ENCODE measurements at regions not wholly inside any gene's neighbourhood (a gene's known extent, or its start where the extent isn't known, plus 50 kb on each side); places are given as distances from the start of the nearest gene placed in this dataset.
A peak's percentile ranks its signal among the peaks of the same experiment; 100 is the strongest.

DNA sequence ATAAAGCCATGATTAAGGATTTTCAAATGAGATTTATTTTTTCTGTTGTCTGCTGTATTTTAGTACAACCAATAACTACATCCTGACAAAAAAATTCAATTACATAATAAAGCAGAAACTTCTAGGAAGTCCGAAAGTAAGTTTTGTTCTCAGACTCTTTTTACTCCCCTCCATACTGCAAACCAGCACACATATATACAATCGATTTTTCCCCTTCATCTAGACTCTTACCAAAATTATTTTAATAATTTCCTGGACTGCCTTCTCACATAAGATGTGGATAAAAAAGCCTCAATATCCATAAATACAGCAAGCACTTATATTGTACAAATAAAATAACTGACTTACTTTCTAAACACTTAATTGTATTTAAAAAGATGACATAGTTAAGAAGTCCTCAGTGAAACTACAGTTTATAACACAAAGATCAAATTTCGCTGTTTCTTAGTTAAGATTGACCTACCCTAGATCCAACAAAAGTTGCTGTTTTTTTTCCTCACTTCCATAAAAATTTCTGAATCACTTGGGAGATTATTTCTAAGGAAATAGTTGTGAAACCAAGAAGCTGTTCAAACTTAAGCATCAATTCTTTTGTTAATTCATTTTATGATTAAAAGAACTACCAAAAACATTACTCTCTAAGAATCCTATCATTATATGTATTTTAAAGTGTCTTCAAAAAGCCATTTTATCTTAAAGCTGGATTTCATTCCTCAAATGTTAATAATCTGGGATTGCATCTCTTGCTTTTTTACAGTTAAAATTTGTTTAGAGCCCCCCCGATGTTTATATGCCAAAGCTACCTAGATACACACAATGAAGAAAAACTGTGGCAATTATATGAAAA lies 74.7 kb upstream of the IFNE start:
- ChIA-PET POLR2A (no interaction called here), CTCF (no interaction called here)
- H3K9me3 ChIP-seq (ENCODE audit: control extremely low read depth in 1 of 5, control insufficient read depth in 4 of 5, insufficient read depth in 2 of 5, low read depth in 1 of 5, low read length in 4 of 5), result no peaks in the 10 kb centered on the region
- H3K27me3 ChIP-seq (replicated peaks in 2 of 5; ENCODE audit: control insufficient read depth in 4 of 5, insufficient read depth in 5 of 5, low read length in 4 of 5), result peaks cover 22 to 92% (median 37%) of the 10 kb centered on the region in 5 experiments
- H3K27ac ChIP-seq (ENCODE audit: insufficient read depth in 1 of 2, low read depth in 1 of 2, low read length in 2 of 2, poor library complexity in 1 of 2, severe bottlenecking in 2 of 2), result no peak overlapping the region
- H3K4me3 ChIP-seq (ENCODE audit: control insufficient read depth in 1 of 7, extremely low read depth in 1 of 7, insufficient read depth in 4 of 7, low read depth in 2 of 7, low read length in 6 of 7), result no peak overlapping the region
- no peaks in the 10 kb centered on the region for H3K36me3 ChIP-seq (ENCODE audit: control insufficient read depth in 4 of 4, insufficient read depth in 4 of 4, low read length in 3 of 4)
- DNase-seq, result no peak
- H3K4me1 ChIP-seq (ENCODE audit: control extremely low read depth in 1 of 4, control insufficient read depth in 4 of 4, insufficient read depth in 4 of 4, low read length in 3 of 4), result peaks cover 4 to 17% (median 14%) of the 10 kb centered on the region in 4 experiments
- 71% methylated on average over 2 of the region's 4 CpGs for WGBS (ENCODE audit: insufficient coverage)

DNA sequence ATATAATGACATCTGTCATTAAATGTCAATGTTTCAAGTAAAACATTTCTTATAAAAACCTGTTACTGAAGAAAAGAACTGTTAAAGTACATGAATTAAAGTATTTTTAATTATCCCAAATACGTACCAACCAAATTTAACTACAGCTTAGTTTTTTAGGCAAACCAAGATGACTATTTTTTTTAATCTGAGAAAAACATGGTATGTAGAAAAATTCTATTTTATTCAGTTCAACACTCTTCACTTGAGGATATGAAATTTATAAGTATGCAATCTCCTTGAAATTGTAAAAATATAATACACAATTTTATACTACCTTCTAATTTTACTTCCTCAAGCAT lies 75.3 kb upstream of the IFNE start:
- H3K9me3 ChIP-seq (ENCODE audit: control extremely low read depth in 1 of 5, control insufficient read depth in 4 of 5, insufficient read depth in 2 of 5, low read depth in 1 of 5, low read length in 4 of 5), result no peaks in the 10 kb centered on the region
- no peak for DNase-seq
- ChIA-PET CTCF (no interaction called here), POLR2A (no interaction called here)
- H3K4me1 ChIP-seq (ENCODE audit: control extremely low read depth in 1 of 4, control insufficient read depth in 4 of 4, insufficient read depth in 4 of 4, low read length in 3 of 4), result peaks cover 4 to 17% (median 14%) of the 10 kb centered on the region in 4 experiments
- peaks cover 16 to 93% (median 36%) of the 10 kb centered on the region in 5 experiments for H3K27me3 ChIP-seq (replicated peaks in 2 of 5; ENCODE audit: control insufficient read depth in 4 of 5, insufficient read depth in 5 of 5, low read length in 4 of 5)
- no peak overlapping the region for H3K4me3 ChIP-seq (ENCODE audit: control insufficient read depth in 1 of 7, extremely low read depth in 1 of 7, insufficient read depth in 4 of 7, low read depth in 2 of 7, low read length in 6 of 7)
- H3K27ac ChIP-seq (ENCODE audit: insufficient read depth in 1 of 2, low read depth in 1 of 2, low read length in 2 of 2, poor library complexity in 1 of 2, severe bottlenecking in 2 of 2), result no peak overlapping the region
- H3K36me3 ChIP-seq (ENCODE audit: control insufficient read depth in 4 of 4, insufficient read depth in 4 of 4, low read length in 3 of 4), result no peaks in the 10 kb centered on the region
- whole genome bisulfite sequencing (ENCODE audit: insufficient coverage), result no CpG with 5 or more reads among the region's 1 CpG

DNA sequence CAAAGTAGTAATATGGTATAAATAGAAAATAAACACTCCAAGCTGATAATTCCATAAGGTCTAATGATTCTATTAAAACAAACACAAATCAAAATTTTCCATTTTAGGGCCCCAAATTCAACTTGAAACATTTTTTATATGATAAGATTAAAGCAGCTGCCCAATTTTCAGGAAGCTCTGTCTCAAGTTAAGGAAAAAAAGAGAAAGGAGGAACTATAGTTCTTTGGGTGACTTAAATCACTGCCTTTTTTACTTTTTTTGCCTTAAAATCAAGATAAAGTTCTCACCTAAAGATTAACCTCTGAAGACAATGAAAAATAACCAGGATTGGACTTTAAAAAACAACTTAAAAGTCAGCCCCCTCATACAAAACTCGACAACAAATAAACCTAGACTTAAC lies 76.0 kb upstream of the IFNE start:
- Histone ChIP-seq H3K9me3 (ENCODE audit: control extremely low read depth in 1 of 5, control insufficient read depth in 4 of 5, insufficient read depth in 2 of 5, low read depth in 1 of 5, low read length in 4 of 5) (no peaks in the 10 kb centered on the region), H3K36me3 (ENCODE audit: control insufficient read depth in 4 of 4, insufficient read depth in 4 of 4, low read length in 3 of 4) (no peaks in the 10 kb centered on the region), H3K27ac (ENCODE audit: insufficient read depth in 1 of 2, low read depth in 1 of 2, low read length in 2 of 2, poor library complexity in 1 of 2, severe bottlenecking in 2 of 2) (no peak overlapping the region), H3K27me3 (replicated peaks in 2 of 5; ENCODE audit: control insufficient read depth in 4 of 5, insufficient read depth in 5 of 5, low read length in 4 of 5) (peaks cover 16 to 91% (median 36%) of the 10 kb centered on the region in 5 experiments), H3K4me3 (ENCODE audit: control insufficient read depth in 1 of 7, extremely low read depth in 1 of 7, insufficient read depth in 4 of 7, low read depth in 2 of 7, low read length in 6 of 7) (no peak overlapping the region), H3K4me1 (ENCODE audit: control extremely low read depth in 1 of 4, control insufficient read depth in 4 of 4, insufficient read depth in 4 of 4, low read length in 3 of 4) (peaks cover 4 to 17% (median 14%) of the 10 kb centered on the region in 4 experiments)
- CTCF ChIA-PET, result interaction anchor here (1.0 to 1.5 kb wide), 3 partner anchors 9 to 92 kb away, joined by 3 to 4 read pairs (median 4); no protein-coding TSS in a partner anchor
- WGBS (ENCODE audit: insufficient coverage), result no CpG with 5 or more reads among the region's 1 CpG
- POLR2A ChIA-PET, result no interaction called here
- DNase-seq, result no peak

DNA sequence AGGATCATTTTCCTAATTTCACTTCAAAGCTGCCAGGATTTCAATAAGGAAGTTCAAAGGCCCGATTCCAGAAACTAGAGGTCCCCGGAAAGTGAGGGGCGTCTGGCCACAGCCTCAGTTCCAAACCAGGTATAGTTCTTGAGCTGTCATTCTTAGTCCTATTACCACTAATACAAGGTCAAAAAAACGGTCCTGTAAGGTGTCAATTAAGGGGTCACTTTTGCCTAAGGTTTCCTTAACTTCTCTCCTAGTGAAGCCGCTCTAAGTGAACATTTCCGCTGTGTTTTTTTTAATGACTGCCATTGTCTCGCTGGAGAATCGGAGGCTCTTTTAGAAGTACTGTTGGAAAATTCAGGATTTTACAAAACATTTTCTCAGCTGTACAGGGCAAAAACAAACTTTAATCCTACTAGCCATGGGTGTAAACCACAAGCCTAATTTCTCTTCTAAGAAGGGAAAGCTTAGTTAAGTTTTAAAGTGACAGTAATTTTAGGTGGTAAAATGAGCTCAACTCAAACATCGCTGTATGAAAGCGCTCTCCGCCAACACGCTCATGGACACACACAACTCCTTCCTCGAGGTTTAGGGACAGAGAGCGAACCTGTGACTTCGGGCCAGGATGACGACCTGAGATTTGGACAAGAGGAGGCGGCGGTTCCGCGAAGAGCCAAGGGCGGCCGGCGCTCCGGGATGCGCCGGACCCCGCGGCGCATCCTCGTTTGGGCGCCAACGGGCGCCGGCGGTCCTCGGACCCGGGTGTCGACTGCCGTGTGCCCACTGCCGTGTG lies 76.7 kb upstream of the IFNE start:
- H3K9me3 ChIP-seq (ENCODE audit: control extremely low read depth in 1 of 5, control insufficient read depth in 4 of 5, insufficient read depth in 2 of 5, low read depth in 1 of 5, low read length in 4 of 5), result no peaks in the 10 kb centered on the region
- WGBS (ENCODE audit: insufficient coverage), result 5% methylated on average over 32 of the region's 40 CpGs
- H3K4me1 ChIP-seq (ENCODE audit: control extremely low read depth in 1 of 4, control insufficient read depth in 4 of 4, insufficient read depth in 4 of 4, low read length in 3 of 4), result peaks cover 4 to 17% (median 14%) of the 10 kb centered on the region in 4 experiments
- ChIA-PET CTCF (interaction anchor here (1.0 to 2.1 kb wide), 4 partner anchors 10 to 93 kb away, joined by 3 to 5 read pairs (median 4); no protein-coding TSS in a partner anchor), POLR2A (no interaction called here)
- peaks cover 14 to 91% (median 36%) of the 10 kb centered on the region in 5 experiments for H3K27me3 ChIP-seq (replicated peaks in 2 of 5; ENCODE audit: control insufficient read depth in 4 of 5, insufficient read depth in 5 of 5, low read length in 4 of 5)
- H3K36me3 ChIP-seq (ENCODE audit: control insufficient read depth in 4 of 4, insufficient read depth in 4 of 4, low read length in 3 of 4), result no peaks in the 10 kb centered on the region
- peak in 2 of 3 donors; percentile 38 to 39 for DNase-seq
- no peak overlapping the region for H3K27ac ChIP-seq (ENCODE audit: insufficient read depth in 1 of 2, low read depth in 1 of 2, low read length in 2 of 2, poor library complexity in 1 of 2, severe bottlenecking in 2 of 2)
- H3K4me3 ChIP-seq (ENCODE audit: control insufficient read depth in 1 of 7, extremely low read depth in 1 of 7, insufficient read depth in 4 of 7, low read depth in 2 of 7, low read length in 6 of 7), result peak overlapping the region in 6 of 7 experiments; percentile 43 to 69 (median 64)

DNA sequence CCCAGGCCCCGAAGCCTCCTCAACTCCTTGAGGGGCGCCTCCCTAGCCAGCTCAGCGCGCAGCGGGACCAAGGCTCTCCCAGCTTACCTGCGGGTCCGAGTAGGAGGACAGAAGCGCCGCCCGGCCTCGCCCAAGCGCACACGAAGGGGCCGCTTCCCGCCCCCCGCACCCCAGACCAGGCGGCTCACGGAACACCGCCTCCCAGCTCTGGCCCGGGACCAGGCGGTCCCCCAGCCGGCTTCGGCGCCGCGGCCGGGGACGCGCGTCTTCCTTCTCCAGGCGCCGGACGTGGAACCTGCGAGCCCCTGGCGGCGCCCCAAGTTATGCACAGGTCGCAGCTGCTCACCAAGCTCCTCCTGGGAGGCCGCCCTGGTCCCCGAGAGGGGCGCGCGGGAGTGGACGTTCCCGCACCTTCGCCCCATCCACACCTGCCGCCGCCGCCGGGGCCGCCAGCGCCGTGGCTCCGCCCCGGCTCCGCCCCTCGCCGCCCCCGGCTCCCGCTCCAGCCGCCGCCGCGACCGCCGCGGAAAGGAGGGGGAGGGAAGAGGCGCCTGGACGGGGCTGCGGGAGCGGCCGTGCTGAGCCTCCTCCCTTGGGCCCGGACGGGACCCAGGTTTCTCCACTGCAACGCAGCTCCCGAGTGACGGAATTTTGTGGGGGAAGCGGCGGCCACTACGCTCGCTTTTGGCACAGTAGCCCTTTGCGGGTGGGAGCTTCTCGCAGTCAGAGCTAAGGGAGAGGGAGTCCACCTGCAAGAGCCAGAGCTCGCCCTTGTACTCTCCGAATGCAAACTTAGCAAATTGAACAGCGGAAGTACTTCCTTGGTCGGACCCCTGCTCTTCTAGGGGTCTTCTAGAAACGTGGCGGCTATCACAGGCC lies 77.5 kb upstream of the IFNE start:
- no peak overlapping the region for H3K27ac ChIP-seq (ENCODE audit: insufficient read depth in 1 of 2, low read depth in 1 of 2, low read length in 2 of 2, poor library complexity in 1 of 2, severe bottlenecking in 2 of 2)
- H3K4me1 ChIP-seq (ENCODE audit: control extremely low read depth in 1 of 4, control insufficient read depth in 4 of 4, insufficient read depth in 4 of 4, low read length in 3 of 4), result peaks cover 4 to 17% (median 14%) of the 10 kb centered on the region in 4 experiments
- peaks cover 17 to 92% (median 37%) of the 10 kb centered on the region in 5 experiments for H3K27me3 ChIP-seq (replicated peaks in 2 of 5; ENCODE audit: control insufficient read depth in 4 of 5, insufficient read depth in 5 of 5, low read length in 4 of 5)
- DNase-seq, result peak; percentile 38 to 65 (median 60)
- WGBS (ENCODE audit: insufficient coverage), result 1% methylated on average over 72 of the region's 88 CpGs
- ChIA-PET CTCF (interaction anchor here (1.4 to 2.1 kb wide), 2 partner anchors 13 to 93 kb away, joined by 3 to 5 read pairs; no protein-coding TSS in a partner anchor), POLR2A (no interaction called here)
- H3K36me3 ChIP-seq (ENCODE audit: control insufficient read depth in 4 of 4, insufficient read depth in 4 of 4, low read length in 3 of 4), result no peaks in the 10 kb centered on the region
- H3K9me3 ChIP-seq (ENCODE audit: control extremely low read depth in 1 of 5, control insufficient read depth in 4 of 5, insufficient read depth in 2 of 5, low read depth in 1 of 5, low read length in 4 of 5), result no peaks in the 10 kb centered on the region
- H3K4me3 ChIP-seq (ENCODE audit: control insufficient read depth in 1 of 7, extremely low read depth in 1 of 7, insufficient read depth in 4 of 7, low read depth in 2 of 7, low read length in 6 of 7), result peak overlapping the region; percentile 5 to 69 (median 64)

DNA sequence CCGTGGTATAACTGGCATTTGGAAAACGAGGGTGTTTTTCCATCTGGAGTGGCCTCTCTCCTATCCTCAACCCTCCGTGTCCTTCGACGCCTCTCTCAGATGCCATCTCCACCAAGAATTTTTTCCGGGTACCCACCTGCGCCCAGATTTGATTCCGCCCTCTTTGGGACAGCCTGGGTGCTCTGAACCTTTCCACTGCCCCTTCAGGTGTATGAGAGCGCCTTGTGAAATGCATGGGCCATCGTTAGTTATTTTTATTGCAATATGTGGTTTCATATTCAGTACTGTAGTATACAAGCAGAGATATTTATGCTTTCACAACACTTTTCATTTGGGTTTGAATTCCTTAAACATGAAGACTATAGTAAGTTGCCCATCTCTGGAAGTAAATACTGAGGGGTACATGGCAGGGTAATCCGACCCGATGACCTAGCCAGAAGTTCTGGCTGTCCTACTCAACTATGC lies 78.2 kb upstream of the IFNE start:
- H3K9me3 ChIP-seq (ENCODE audit: control extremely low read depth in 1 of 5, control insufficient read depth in 4 of 5, insufficient read depth in 2 of 5, low read depth in 1 of 5, low read length in 4 of 5), result no peaks in the 10 kb centered on the region
- DNase-seq, result no peak
- H3K36me3 ChIP-seq (ENCODE audit: control insufficient read depth in 4 of 4, insufficient read depth in 4 of 4, low read length in 3 of 4), result no peaks in the 10 kb centered on the region
- WGBS (ENCODE audit: insufficient coverage), result 42% methylated on average over 8 of the region's 12 CpGs
- H3K4me1 ChIP-seq (ENCODE audit: control extremely low read depth in 1 of 4, control insufficient read depth in 4 of 4, insufficient read depth in 4 of 4, low read length in 3 of 4), result peaks cover 4 to 17% (median 14%) of the 10 kb centered on the region in 4 experiments
- POLR2A ChIA-PET, result no interaction called here
- no peak overlapping the region for H3K27ac ChIP-seq (ENCODE audit: insufficient read depth in 1 of 2, low read depth in 1 of 2, low read length in 2 of 2, poor library complexity in 1 of 2, severe bottlenecking in 2 of 2)
- H3K27me3 ChIP-seq (replicated peaks in 2 of 5; ENCODE audit: control insufficient read depth in 4 of 5, insufficient read depth in 5 of 5, low read length in 4 of 5), result peaks cover 21 to 91% (median 39%) of the 10 kb centered on the region in 5 experiments
- CTCF ChIA-PET, result interaction anchor here (2.1 kb wide), 1 partner anchor 13 kb away, joined by 5 read pairs; no protein-coding TSS in a partner anchor
- peak overlapping the region in 6 of 7 experiments; percentile 43 to 69 (median 64) for H3K4me3 ChIP-seq (ENCODE audit: control insufficient read depth in 1 of 7, extremely low read depth in 1 of 7, insufficient read depth in 4 of 7, low read depth in 2 of 7, low read length in 6 of 7)

Measured in common myeloid progenitor, CD34-positive (primary cell).